ENCODE measurements at regions not wholly inside any gene's neighbourhood (a gene's known extent, or its start where the extent isn't known, plus 50 kb on each side); places are given as distances from the start of the nearest gene placed in this dataset.

DNA sequence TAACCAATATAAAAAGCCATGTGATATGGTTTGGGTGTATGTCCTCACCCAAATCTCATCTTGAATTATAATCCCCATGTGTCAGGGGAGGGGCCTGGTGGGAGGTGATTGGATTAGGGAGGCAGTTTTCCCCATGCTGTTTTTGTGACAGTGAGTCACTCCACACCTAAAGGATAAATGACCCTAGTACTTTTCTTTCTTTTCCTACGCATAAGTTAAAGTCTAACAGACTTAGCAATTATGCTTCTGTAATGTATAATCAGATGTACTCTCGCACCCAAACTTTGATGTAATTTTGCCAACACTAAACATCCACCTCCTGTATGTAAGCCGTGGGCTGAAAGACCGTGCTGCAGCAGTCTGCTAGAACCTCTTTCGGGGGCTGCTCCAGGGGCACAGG, 97.2 kb upstream of the DSEL start:
- no peak for TF ChIP-seq CTCF (IDR thresholded peaks at IDR 0.05)
- TF ChIP-seq POLR2A (IDR thresholded peaks at IDR 0.05) = no peak
